HG03469 (cell line): ENCODE measurements at regions not wholly inside any gene's neighbourhood (a gene's known extent, or its start where the extent isn't known, plus 50 kb on each side); places are given as distances from the start of the nearest gene placed in this dataset.
A peak's percentile ranks its signal among the peaks of the same experiment; 100 is the strongest.
"Not testable (repeated sequence)": the region's sequence is repeated elsewhere in the genome, so short reads cannot be mapped to it uniquely, and the experiment has no call there.

Source experiments
- ATAC-seq: cut with Tn5 transposase; IDR thresholded peaks from one replicate; pipeline ENCODE4 v1.9.1; 2021; ENCODE audit warnings: mild to moderate bottlenecking, moderate library complexity, moderate number of reproducible peaks; ENCODE audit not compliant: unreplicated experiment

DNA sequence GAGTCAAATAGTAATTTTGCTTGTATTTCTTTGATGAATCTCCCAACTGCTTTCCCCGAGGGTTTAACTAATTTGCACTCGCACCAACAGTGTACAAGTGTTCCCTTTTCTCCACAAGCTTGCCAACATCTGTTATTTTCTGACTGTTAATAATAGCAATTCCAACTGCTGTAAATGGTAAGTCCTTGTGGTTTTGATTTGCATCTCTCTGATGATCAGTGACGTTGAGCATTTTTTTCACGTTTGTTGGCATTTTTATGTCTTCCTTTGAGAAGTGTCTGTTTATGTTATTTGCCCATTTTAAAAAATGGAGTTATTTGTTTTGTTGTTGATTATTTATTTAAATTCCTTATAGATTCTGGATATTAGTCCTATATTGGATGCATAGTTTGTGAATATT, 399.8 kb upstream of the MAN1A1 start:
- ATAC-seq, result no peak

DNA sequence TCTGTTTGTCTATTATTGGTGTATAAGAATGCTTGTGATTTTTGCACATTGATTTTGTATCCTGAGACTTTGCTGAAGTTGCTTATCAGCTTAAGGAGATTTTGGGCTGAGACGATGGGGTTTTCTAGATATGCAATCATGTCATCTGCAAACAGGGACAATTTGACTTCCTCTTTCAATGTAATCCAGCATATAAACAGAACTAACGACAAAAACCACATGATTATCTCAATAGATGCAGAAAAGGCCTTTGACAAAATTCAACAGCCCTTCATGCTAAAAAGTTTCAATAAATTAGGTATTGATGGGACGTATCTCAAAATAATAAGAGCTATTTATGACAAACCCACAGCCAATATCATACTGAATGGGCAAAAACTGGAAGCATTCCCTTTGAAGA, 399.0 kb upstream of the MAN1A1 start:
- not testable (repeated sequence) for ATAC-seq

DNA sequence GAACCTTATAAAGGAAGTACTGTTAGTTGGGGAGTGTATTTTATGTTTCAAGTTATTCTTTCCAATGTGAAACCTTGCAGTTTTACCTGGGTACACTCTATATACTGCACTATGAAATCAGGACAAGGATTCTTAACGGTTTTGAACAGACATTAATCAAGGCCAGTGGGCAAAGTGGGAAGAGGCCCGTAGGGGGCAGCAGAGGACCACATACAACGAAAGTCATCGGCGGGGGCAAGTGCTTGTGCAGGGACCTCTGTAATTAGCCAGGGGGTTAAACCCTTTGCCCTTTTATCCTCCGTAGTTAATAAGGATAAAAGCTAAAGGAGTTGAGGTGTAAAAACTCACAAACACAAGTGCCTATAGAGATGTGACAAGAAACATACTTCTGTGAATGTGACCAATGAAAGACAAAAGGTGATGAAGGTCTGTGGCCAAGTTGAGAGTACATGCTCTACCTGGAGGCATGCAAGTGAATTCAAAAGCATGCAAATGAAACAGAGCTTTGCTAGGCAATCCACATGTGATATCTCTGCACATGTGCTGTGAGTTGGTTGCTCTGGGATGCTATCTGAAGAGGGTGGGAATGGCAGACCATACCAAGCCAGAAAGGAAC, 392.7 kb upstream of the MAN1A1 start:
- ATAC-seq, result peak; percentile 71

- ATAC-seq, result no peak
These were observed 390.2 kb upstream of the MAN1A1 start for GRCh38 chr6:119739769-119740168.

DNA sequence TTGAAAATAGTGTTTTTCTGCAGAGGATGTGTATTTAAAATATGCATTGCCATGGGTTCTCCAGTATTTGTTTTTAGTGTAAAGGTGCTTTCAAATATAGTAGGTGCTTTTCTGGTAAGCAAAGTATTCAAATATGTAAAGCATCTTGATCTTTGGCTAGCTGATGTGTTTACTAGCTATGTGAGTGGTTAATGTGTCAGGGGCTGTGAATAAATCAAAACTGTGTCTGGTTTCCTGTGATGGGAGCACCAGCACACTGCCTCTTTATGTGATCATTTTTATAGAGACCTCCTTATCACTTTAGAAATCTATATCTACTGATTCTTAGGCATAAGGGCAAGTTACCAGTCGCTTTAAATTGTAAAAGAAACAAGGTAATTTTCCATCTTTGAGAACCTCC, 388.9 kb upstream of the MAN1A1 start:
- no peak for ATAC-seq

DNA sequence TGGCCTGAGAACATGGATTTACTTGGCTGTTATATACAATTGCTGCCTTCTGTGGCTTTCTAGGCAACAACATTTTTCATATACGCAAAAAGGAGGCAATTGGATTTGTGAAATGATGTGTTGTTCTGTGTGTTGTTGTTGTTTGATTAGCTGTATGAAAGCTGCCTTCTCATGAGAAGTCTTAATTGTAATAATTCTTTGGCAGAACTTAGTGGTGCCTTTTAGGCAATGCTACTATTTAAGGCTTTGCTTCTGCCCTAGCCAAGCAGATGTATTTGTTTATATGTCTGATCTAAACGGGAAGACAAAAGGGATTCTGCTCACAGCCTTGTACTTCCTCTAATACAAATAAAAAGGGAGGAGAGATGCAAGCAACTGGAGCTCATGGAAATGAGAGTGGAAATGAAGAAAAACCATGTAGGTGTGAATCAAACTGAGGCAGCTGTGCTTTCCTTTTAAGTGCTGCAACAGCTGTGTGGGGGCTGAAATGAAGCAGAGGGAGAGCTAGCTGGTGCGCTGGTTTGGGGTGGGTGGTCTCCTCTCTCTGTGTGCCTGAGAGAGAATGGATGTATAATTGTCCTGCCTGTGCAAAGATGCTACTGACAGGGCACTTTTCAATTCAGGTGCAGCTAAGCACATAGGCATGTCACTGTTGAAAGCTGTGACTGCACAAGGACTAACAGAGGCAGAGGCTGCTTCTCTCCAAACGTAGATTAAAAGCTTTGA, 386.9 kb upstream of the MAN1A1 start:
- no peak for ATAC-seq

- ATAC-seq, result no peak
These were observed 386.0 kb upstream of the MAN1A1 start for GRCh38 chr6:119735530-119735929.

DNA sequence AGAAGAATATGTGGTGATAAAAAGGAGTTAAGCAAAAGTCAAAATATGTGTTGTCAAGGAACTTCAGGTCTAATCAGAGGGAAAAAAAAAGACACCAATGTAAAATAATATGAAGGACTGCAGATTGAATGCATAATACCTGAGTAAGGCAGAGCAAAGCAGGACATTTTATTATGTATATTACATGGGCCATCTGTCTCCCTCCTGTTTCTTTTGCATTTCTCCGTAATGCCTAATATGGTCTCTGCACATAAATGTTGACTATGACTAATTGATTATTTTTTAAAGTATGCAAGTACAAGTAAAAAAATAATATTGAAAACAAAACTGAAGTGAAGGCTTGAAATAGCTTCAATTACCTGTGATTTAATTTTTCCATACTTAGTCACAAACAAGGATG, 384.7 kb upstream of the MAN1A1 start:
- ATAC-seq, result no peak

DNA sequence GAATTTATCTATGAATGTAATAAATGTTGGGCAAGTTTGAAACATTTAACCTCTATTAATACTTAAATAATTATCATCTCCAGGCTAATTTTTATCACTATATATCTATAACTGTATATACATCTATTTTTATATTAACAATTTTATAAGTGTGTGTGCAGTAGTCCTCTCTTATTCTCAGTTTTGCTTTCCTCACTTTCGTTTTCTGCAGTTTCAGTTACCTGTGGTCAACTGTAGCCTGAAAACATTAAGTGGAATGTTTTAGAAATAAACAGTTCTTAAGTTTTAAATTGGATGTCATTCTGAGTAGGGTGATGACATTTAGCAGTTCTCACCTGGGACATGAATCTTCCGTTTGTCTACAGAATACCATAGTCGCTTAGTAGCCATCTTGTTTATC, 379.4 kb upstream of the MAN1A1 start:
- peak; percentile 64 for ATAC-seq

DNA sequence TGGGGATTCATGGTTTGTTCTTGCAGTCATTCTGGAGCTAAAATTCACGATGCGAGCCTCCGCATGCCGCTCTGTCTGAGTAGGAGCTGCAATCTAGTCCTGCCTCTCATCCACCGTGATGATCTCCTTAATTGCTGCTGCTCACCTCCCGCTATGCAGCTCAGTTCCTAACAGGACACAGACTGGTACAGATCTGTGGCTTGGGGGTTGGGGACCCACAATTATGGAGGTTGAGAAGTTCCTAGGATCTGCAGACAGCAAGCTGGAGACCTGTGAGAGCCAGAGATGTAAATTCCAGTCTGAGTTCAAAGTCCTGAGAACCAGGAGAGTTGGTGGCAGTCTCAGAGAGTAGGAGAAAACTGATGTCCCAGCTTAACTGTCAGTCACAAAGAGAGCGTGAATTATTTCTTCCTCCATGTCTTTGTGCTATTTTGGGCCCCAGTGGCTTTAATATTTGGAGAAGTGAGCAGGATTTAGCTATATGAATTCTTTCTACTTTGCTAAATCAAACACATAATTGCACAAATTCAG, 378.7 kb upstream of the MAN1A1 start:
- no peak for ATAC-seq

DNA sequence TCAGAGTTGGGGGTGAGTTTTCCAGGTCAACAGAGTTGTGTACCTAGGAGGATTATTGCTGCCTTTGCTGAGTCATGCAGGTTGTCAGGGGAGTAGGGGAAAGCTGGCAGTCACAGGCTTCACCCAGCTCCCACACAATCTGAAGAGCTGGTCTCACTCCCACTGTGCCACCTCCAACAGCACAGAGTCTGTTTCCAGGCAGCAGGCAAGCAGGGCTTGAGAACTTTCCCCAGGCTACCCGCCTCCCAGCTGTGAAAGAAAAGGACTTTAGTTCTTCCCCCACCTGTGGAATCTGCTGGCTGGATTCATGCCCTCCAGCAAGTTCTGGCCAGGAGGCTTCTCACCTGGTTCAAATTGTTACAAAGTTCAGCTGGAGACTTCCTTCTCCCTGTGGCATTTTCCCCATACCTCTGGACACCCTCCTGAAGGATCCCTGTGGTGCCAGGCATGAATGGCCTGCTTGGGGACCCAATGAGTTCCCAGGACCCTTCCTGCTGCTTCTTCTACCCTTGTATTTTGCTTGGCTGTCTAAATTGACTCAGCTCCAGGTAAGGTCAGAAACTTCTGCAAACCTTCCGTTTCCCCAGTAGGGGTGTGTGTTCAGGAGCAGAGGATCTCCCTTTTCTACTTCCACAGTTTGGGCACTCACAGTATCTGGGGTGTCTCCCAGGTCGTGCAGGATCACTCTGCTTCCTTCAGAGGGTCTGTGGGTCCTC, 378.1 kb upstream of the MAN1A1 start:
- ATAC-seq, result no peak

GRCh38 chr6:119726912-119727311, 377.4 kb upstream of the MAN1A1 start:
- not testable (repeated sequence) for ATAC-seq

DNA sequence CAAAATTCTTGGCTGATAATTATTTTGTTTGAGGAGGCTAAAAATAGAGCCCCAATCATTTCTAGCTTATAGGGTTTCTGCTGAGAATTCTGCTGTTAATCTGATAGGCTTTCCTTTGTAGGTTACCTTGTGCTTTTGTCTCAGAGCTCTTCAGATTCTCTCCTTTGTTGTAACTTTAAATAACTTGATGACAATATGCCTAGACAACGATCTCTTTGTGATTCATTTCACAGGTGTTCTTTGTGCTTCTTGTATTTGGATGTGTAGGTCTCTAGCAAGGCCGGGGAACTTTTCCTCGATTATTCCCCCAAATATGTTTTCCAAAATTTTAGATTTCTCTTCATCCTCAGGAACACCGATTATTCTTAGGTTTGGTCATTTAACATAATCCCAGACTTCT, 376.5 kb upstream of the MAN1A1 start:
- no peak for ATAC-seq

DNA sequence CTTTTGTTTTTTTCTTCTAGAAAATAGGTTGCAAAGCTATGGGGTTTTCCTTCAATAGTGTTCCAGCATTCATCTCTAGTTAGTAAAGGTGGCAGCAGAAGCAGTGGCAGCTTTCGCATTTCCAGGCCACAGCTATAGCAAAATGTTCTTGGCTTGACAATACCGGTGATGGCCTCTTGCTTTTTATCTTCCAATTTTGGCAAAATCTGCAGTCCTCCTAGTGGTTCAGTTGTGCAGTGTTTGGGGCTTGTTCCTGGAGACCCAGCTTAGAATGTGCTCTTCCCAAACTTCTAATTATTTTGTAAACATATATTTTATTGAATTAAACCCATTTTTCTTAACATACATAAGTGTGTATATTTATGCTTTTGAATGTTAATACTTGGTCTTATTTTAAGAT, 370.6 kb upstream of the MAN1A1 start:
- ATAC-seq, result peak; percentile 48

DNA sequence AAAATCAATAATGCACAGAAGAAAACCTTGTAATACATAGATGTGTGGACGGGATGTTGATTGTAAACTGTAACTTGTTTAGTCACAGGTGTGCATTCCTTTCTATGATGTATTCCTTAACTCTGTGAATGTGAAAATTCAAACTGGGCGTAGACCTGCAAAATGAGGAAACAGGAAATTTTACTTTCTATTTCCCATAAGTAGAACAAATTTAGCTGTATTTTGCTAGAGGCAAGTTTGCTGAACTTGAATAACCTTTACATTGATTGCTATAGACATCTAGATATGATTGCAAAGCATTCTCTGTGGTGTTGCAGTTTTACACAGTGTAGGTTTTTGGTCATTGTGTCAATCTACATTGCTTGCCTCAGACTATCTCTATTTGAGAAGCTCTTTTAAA, 368.4 kb upstream of the MAN1A1 start:
- ATAC-seq, result no peak

GRCh38 chr6:119716668-119717270, 367.2 kb upstream of the MAN1A1 start:
- ATAC-seq, result no peak

DNA sequence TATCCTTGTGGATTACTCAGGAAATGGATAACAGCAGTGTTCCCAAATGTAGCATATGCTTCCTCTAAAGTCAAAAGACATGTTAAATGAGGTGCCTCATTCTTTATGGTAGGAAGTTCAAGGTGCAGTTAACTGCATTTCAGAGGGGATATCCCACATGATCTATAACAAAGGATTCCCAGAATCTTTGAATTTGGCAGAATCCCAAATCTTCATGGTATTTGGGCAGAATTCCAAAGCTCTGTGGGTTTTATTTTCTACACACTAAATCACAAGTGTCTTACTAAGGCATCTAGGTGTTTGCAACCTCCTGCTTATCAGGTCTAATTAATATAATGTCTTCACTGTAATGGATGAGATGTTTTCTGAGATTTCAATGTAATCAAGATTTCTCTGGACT, 364.3 kb upstream of the MAN1A1 start:
- ATAC-seq, result no peak

GRCh38 chr6:119686644-119687043, 337.1 kb upstream of the MAN1A1 start:
- no peak for ATAC-seq

DNA sequence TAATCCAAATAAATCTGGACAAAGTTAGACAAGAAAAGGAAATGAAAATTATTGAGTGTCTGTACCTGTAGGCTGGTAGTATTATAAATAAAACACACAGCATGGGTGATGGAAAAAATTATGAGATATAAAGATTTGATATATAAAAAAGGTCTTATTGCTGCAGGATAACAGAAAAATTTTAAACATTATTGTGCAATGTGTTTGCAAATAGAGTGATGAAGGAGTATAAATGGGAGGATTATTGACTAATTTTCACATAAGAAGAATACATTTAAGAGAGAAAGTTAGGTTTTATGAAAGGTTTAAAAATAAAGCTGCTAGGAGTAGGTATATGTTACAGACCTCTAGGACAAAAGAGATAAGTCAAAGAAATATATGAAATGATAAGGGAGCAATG, 336.7 kb upstream of the MAN1A1 start:
- ATAC-seq, result no peak

DNA sequence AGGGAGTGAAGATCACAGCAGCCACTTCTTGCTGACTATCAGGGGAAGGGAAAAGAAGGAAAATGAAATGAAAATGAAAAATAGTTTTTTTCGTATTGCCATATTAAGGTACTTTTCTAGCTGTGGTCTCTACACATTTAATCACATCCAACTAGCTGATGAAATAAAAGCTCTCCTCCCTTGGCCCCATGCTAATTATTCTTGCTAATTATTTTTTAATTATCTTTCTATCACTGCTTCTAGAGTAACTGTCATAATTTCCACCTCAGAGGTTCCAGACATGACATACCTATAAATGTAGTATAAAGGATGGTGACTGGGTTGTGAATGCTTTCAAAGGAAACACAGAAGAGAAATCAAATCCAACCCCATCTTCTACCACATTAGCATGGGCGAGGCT, 334.1 kb upstream of the MAN1A1 start:
- ATAC-seq, result no peak

DNA sequence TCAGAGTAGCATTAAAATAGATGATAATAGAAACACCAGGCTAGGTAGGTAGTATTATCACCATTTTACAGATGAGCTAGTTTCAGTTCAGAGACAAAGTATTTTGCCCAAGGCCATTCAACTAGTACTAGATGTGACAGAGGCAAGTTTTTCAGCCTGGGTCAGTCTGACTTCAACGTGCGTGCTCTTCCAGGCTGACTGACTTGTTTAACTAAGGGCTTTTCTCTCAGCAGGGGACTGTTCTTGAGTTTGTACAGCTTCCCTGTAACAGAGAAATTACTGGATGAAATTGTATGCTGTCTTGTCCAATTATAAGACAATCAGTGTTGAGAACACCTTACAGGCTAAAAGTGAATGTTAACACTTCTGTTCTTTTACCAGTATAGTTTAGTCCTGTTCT, 333.5 kb upstream of the MAN1A1 start:
- ATAC-seq, result no peak

- ATAC-seq, result no peak
These were observed 329.4 kb upstream of the MAN1A1 start for GRCh38 chr6:119678961-119679360.
